ENCODE measurements at regions not wholly inside any gene's neighbourhood (a gene's known extent, or its start where the extent isn't known, plus 50 kb on each side); places are given as distances from the start of the nearest gene placed in this dataset.

- TF ChIP-seq POLR2A (IDR thresholded peaks at IDR 0.05; ENCODE audit: low read depth, low read length) (no peak), TAF1 (IDR thresholded peaks at IDR 0.05; ENCODE audit: low read depth, low read length) (no peak)
Measured at GRCh38 chr2:7697052-7697451, 779.8 kb downstream of the RNF144A start.

Measured in GM12891 (cell line).